ENCODE measurements at regions not wholly inside any gene's neighbourhood (a gene's known extent, or its start where the extent isn't known, plus 50 kb on each side); places are given as distances from the start of the nearest gene placed in this dataset.

GRCh38 chr15:61769557-61769956 lies 290.7 kb downstream of the VPS13C start:
- no peak for DNase-seq (ENCODE audit: low read depth)
- H3K4me3 ChIP-seq (ENCODE audit: low read length) = no peak overlapping the region
- TF ChIP-seq, protein P1, sequence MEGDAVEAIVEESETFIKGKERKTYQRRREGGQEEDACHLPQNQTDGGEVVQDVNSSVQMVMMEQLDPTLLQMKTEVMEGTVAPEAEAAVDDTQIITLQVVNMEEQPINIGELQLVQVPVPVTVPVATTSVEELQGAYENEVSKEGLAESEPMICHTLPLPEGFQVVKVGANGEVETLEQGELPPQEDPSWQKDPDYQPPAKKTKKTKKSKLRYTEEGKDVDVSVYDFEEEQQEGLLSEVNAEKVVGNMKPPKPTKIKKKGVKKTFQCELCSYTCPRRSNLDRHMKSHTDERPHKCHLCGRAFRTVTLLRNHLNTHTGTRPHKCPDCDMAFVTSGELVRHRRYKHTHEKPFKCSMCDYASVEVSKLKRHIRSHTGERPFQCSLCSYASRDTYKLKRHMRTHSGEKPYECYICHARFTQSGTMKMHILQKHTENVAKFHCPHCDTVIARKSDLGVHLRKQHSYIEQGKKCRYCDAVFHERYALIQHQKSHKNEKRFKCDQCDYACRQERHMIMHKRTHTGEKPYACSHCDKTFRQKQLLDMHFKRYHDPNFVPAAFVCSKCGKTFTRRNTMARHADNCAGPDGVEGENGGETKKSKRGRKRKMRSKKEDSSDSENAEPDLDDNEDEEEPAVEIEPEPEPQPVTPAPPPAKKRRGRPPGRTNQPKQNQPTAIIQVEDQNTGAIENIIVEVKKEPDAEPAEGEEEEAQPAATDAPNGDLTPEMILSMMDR (IDR thresholded peaks at IDR 0.05; ENCODE audit: insufficient read depth, low read depth, low read length, missing control alignments) = no peak

GRCh38 chr15:61768131-61768530 lies 292.1 kb downstream of the VPS13C start:
- peak; percentile 51 for DNase-seq (ENCODE audit: low read depth)
- TF ChIP-seq, protein P1 (IDR thresholded peaks at IDR 0.05; ENCODE audit: insufficient read depth, low read depth, low read length, missing control alignments) = no peak
- no peak overlapping the region for H3K4me3 ChIP-seq (ENCODE audit: low read length)

GRCh38 chr15:61764981-61765380 lies 295.3 kb downstream of the VPS13C start:
- no peak for DNase-seq (ENCODE audit: low read depth)
- TF ChIP-seq, protein P1 (IDR thresholded peaks at IDR 0.05; ENCODE audit: insufficient read depth, low read depth, low read length, missing control alignments) = no peak
- H3K4me3 ChIP-seq (ENCODE audit: low read length) = no peak overlapping the region

GRCh38 chr15:61764141-61764540 lies 296.1 kb downstream of the VPS13C start:
- no peak overlapping the region for H3K4me3 ChIP-seq (ENCODE audit: low read length)
- TF ChIP-seq, protein P1 (IDR thresholded peaks at IDR 0.05; ENCODE audit: insufficient read depth, low read depth, low read length, missing control alignments) = no peak
- peak; percentile 21 for DNase-seq (ENCODE audit: low read depth)

- H3K4me3 ChIP-seq (ENCODE audit: low read length) = no peak overlapping the region
- DNase-seq (ENCODE audit: low read depth) = peak; percentile 62
- TF ChIP-seq, protein P1 (IDR thresholded peaks at IDR 0.05; ENCODE audit: insufficient read depth, low read depth, low read length, missing control alignments) = no peak
Measured at GRCh38 chr15:61762676-61763075, 297.6 kb downstream of the VPS13C start.

GRCh38 chr15:61759639-61760038 lies 300.6 kb downstream of the VPS13C start:
- no peak overlapping the region for H3K4me3 ChIP-seq (ENCODE audit: low read length)
- TF ChIP-seq, protein P1 (IDR thresholded peaks at IDR 0.05; ENCODE audit: insufficient read depth, low read depth, low read length, missing control alignments) = no peak
- no peak for DNase-seq (ENCODE audit: low read depth)

- no peak overlapping the region for H3K4me3 ChIP-seq (ENCODE audit: low read length)
- DNase-seq (ENCODE audit: low read depth) = no peak
- TF ChIP-seq, protein P1 (IDR thresholded peaks at IDR 0.05; ENCODE audit: insufficient read depth, low read depth, low read length, missing control alignments) = no peak
Measured at GRCh38 chr15:61756071-61756820, 304.0 kb downstream of the VPS13C start.

All from epithelial cell of esophagus (primary cell).